ENCODE measurements at regions not wholly inside any gene's neighbourhood (a gene's known extent, or its start where the extent isn't known, plus 50 kb on each side); places are given as distances from the start of the nearest gene placed in this dataset.

DNA sequence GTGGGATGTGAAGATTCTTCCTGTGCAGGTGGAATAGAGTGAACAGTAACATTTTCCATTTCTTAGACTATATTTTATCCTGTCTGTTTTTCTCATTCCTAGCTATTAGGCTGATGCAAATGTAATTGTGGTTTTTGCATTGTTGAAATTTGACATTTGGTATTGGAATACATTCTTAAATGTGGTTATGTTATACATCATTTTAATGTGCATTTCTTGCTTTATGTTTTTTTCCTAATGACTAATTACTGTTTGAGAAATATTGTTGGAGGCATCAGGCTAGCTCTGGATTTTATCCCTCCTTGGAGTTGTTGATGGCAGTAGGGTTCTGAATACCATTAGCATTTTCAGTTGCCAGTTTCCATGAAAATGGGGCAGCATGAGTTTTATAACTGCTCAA lies 75.9 kb upstream of the GNG2 start:
- no peak for DNase-seq
- Histone ChIP-seq H3K4me3 (ENCODE audit: low read depth in 2 of 2, low read length in 1 of 2) (no peak overlapping the region), H3K4me2 (no peak overlapping the region), H2AFZ (ENCODE audit: low read depth) (no peak overlapping the region), H3K79me2 (ENCODE audit: insufficient read depth) (no peaks in the 10 kb centered on the region), H3K9me2 (no peaks in the 10 kb centered on the region), H3K36me3 (replicated peaks in 1 of 2; ENCODE audit: control insufficient read depth in 1 of 2, insufficient read depth in 2 of 2, low read length in 1 of 2) (no peaks in the 10 kb centered on the region), H4K20me1 (ENCODE audit: insufficient read depth) (no peaks in the 10 kb centered on the region), H3K9me3 (no peaks in the 10 kb centered on the region), H3K9ac (no peak overlapping the region), H3K27me3 (ENCODE audit: insufficient read depth) (no peaks in the 10 kb centered on the region), H3K4me1 (ENCODE audit: control insufficient read depth in 1 of 2, insufficient read depth in 2 of 2, low read depth in 1 of 2, low read length in 1 of 2) (peaks cover 0 to 3% of the 10 kb centered on the region in 2 experiments; a peak in 2 of 4 replicates), H3F3A (replicated peaks; ENCODE audit: insufficient read depth) (no peaks in the 10 kb centered on the region), H3K27ac (ENCODE audit: low read depth in 2 of 2, low read length in 1 of 2) (no peak overlapping the region; a peak in 1 of 4 replicates)
- POLR2A ChIA-PET, result no interaction called here
- CTCF ChIA-PET, result interaction anchor here (1.0 to 1.9 kb wide), 4 partner anchors 8 to 501 kb away, joined by 3 to 14 read pairs (median 6); partner anchors contain the start of gene FRMD6
- peak; percentile 51; the same call in 1 of the 2 replicates for TF ChIP-seq TCF12 (IDR thresholded peaks at IDR 0.05)
- TF ChIP-seq CHD2 (IDR thresholded peaks at IDR 0.05; ENCODE audit: low read length, partially characterized antibody), result no peak
- TF ChIP-seq EP300 (IDR thresholded peaks at IDR 0.05; ENCODE audit: borderline replicate concordance in 1 of 2, low read depth in 1 of 2, low read length in 1 of 2), result peak in 1 of 2 experiments; percentile 57; a peak in 2 of 4 replicates
- TF ChIP-seq, protein P1, sequence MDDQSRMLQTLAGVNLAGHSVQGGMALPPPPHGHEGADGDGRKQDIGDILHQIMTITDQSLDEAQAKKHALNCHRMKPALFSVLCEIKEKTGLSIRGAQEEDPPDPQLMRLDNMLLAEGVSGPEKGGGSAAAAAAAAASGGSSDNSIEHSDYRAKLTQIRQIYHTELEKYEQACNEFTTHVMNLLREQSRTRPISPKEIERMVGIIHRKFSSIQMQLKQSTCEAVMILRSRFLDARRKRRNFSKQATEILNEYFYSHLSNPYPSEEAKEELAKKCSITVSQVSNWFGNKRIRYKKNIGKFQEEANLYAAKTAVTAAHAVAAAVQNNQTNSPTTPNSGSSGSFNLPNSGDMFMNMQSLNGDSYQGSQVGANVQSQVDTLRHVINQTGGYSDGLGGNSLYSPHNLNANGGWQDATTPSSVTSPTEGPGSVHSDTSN (IDR thresholded peaks at IDR 0.05), result peak; percentile 41; the same call in 1 of the 2 replicates

DNA sequence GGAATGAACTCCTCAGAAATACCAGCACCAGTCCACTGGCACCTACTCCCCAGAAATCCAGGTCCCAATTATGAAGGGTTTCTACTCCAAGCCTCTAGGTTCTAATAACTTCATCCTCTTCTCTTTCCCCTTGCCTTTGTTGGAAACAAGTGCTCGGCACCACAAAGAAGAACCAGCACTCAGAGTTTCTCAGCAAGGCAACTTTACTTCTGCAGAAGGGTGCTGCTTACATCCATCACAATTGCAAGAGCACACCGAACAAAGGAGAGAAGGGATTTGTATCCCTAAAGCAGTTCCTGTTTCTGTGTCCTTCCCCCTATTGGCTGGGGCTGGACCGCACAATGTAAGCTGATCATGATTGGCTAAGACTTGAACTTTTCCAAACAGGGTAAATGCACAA lies 74.2 kb upstream of the GNG2 start:
- Histone ChIP-seq H3K27me3 (ENCODE audit: insufficient read depth) (no peaks in the 10 kb centered on the region), H3K9ac (no peak overlapping the region), H3K36me3 (replicated peaks in 1 of 2; ENCODE audit: control insufficient read depth in 1 of 2, insufficient read depth in 2 of 2, low read length in 1 of 2) (no peaks in the 10 kb centered on the region), H2AFZ (ENCODE audit: low read depth) (no peak overlapping the region), H4K20me1 (ENCODE audit: insufficient read depth) (no peaks in the 10 kb centered on the region), H3F3A (replicated peaks; ENCODE audit: insufficient read depth) (no peaks in the 10 kb centered on the region), H3K9me3 (no peaks in the 10 kb centered on the region), H3K4me3 (ENCODE audit: low read depth in 2 of 2, low read length in 1 of 2) (no peak overlapping the region), H3K4me2 (no peak overlapping the region), H3K9me2 (no peaks in the 10 kb centered on the region), H3K4me1 (ENCODE audit: control insufficient read depth in 1 of 2, insufficient read depth in 2 of 2, low read depth in 1 of 2, low read length in 1 of 2) (no peaks in the 10 kb centered on the region; a peak in 1 of 4 replicates), H3K79me2 (ENCODE audit: insufficient read depth) (no peaks in the 10 kb centered on the region), H3K27ac (ENCODE audit: low read depth in 2 of 2, low read length in 1 of 2) (no peak overlapping the region)
- CTCF ChIA-PET, result interaction anchor here (1.1 kb wide), 1 partner anchor 70 kb away, joined by 3 read pairs; no protein-coding TSS in a partner anchor
- POLR2A ChIA-PET, result no interaction called here
- TF ChIP-seq RXRA (IDR thresholded peaks at IDR 0.05; ENCODE audit: borderline replicate concordance, low read depth), result no peak
- TF ChIP-seq, protein P2, sequence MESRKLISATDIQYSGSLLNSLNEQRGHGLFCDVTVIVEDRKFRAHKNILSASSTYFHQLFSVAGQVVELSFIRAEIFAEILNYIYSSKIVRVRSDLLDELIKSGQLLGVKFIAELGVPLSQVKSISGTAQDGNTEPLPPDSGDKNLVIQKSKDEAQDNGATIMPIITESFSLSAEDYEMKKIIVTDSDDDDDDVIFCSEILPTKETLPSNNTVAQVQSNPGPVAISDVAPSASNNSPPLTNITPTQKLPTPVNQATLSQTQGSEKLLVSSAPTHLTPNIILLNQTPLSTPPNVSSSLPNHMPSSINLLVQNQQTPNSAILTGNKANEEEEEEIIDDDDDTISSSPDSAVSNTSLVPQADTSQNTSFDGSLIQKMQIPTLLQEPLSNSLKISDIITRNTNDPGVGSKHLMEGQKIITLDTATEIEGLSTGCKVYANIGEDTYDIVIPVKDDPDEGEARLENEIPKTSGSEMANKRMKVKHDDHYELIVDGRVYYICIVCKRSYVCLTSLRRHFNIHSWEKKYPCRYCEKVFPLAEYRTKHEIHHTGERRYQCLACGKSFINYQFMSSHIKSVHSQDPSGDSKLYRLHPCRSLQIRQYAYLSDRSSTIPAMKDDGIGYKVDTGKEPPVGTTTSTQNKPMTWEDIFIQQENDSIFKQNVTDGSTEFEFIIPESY (IDR thresholded peaks at IDR 0.05; ENCODE audit: borderline replicate concordance, low read depth), result no peak
- no peak for TF ChIP-seq RAD21 (IDR thresholded peaks at IDR 0.05; ENCODE audit: low read length)
- TF ChIP-seq POLR2AphosphoS5 (IDR thresholded peaks at IDR 0.05; ENCODE audit: low read depth, low read length), result no peak
- no peak for TF ChIP-seq MEF2A (IDR thresholded peaks at IDR 0.05; ENCODE audit: borderline replicate concordance, low read depth)
- no peak for TF ChIP-seq SMC3 (IDR thresholded peaks at IDR 0.05; ENCODE audit: low read depth, low read length)
- no peak for TF ChIP-seq TCF12 (IDR thresholded peaks at IDR 0.05)
- WGBS (ENCODE audit: low lambda C conversion rate), result 71% methylated on average over 3 of the region's 3 CpGs
- DNase-seq, result no peak
